HG02623 (cell line): ENCODE measurements at regions not wholly inside any gene's neighbourhood (a gene's known extent, or its start where the extent isn't known, plus 50 kb on each side); places are given as distances from the start of the nearest gene placed in this dataset.
"Not testable (repeated sequence)": the region's sequence is repeated elsewhere in the genome, so short reads cannot be mapped to it uniquely, and the experiment has no call there.

Experiments
- ATAC-seq: cut with Tn5 transposase; IDR thresholded peaks from one replicate; pipeline ENCODE4 v1.9.1; 2021; ENCODE audit warnings: moderate library complexity; ENCODE audit not compliant: unreplicated experiment

DNA sequence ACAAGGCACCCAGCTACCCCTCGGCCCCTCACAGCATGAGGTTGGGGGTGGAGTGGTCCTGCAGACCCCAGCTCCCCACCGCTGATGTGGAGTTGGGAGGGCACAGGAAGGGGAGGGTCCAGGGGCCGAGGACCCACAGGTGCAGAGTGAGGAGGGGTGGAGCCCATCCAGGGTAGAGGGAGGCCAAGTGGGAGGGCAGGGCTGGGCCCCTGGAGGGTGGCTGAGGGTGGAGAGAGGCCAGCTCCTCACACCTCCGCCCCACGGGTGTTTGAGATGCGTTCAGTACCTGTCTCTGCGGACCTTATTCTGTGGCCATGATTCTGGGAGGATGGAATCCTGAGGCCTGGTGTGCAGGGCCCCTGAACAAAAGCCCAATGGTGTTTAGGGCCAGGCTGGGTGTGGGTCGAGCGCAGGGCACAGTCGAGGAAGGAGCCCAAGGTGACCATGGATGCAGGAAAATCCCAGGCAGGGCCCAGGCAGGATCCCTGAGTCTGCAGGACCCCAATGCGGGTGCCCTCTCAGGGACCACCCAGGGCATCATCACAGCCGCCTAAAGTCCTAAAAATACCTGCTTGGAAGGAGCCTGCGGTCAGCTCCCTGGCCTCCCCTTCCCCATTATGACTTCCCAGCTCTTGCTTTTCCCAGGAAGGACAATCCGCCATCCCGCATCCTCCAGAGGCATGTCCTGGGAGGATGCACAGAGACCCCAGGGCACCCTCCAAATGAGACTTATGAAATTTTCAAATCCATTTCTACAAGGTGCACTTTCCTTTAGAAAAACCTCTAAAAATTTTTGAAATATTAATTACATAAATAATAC, 377.1 kb upstream of the SFSWAP start:
- no peak for ATAC-seq

DNA sequence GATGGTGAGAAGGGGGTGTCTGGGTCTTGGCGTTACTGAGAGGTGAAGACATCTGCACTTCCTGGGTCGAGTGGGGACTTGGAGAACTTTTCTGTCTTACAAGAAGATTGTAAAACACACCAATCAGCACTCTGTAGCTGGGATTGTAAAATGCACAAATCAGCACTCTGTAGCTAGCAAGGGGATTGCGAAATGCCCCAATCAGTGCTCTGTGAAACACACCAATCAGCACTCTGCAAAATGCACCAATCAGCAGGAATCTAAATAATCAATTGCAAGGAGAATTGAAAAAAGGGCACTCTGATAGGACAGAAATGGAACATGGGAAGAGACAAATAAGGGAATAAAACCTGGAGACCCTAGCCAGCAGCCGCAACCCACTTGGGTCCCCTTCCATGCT, 376.1 kb upstream of the SFSWAP start:
- no peak for ATAC-seq

DNA sequence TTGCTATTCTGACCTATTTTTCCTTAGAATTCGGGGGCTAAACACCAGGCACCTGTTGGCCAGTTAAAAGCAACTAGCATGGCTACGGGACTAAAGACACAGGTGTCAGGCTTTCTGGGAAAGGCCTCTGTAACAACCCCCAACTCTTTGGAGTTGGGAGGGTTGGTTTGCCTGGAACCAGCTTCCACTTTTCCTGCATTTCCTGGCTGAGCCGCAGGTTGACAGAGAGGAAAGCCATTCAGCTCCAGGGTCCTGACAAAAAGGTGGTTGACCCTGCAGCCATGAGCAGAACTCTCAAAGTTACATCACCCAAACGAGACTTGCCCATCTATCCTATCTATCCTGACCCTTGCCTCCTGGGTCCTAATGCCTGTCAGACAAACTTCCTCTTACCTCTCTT, 375.4 kb upstream of the SFSWAP start:
- ATAC-seq: no peak

DNA sequence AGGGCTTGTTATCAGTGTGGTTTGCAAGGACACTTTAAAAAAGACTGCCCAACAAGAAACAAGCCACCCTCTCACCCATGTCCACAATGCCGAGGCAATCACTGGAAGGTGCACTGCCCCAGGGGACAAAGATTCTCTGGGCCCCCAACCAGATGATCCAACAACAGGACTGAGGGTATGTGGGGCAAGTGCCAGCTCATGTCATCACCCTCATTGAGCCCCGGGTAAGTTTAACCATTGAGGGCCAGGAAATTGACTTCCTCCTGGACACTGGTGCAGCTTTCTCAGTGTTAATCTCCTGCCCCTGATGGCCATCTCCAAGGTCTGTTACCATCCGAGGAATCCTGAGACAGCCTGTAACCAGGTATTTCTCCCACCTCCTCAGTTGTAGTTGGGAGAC, 373.0 kb upstream of the SFSWAP start:
- ATAC-seq: not testable (repeated sequence)

DNA sequence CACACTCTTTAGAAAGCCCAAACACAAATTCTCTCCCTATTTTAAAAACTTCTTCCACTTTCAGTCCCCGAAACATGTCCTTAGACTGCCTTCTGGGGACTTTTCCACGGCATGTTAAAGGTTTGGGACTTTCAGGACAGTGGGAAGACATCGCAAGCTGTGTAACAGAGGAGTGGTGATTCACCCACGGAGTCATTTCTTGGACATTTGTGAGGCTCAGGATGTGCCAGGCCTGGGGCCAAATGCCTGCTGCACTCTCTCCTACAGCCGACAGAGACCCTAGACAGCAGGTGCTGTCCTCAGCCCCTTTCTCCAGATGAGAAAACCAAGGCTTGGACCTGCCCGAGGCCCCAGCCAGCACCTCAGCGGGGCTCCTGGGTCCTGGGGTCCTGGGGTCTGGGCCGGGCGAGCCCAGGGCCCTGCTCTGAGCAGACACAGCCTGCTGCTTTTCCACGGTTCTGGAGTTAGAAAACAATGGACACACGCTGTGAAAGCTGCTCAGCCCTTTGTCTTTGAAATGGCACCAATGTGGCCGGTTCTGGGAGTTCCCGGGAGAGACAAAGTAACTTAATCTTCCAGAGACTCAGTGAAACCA, 370.2 kb upstream of the SFSWAP start:
- no peak for ATAC-seq

DNA sequence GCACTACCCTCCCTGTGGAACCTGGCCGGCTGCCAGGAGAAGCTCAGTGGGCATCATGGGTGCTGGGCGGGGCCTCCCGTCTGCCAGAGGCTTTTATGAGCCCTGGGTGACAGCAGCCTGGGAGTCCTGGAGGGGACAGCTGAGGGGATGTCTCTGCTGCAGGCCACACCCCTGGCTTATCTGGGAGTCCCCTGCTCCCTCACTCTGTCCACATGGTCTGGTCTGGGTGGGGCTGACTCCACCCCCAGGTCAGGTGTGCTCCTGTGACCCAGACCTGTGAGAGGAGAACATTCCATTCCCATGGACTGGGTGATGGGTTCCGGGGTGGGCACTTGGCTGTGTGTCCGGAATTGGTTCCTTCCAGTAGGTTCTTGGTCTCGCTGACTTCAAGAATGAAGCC, 369.3 kb upstream of the SFSWAP start:
- ATAC-seq: not testable (repeated sequence)

DNA sequence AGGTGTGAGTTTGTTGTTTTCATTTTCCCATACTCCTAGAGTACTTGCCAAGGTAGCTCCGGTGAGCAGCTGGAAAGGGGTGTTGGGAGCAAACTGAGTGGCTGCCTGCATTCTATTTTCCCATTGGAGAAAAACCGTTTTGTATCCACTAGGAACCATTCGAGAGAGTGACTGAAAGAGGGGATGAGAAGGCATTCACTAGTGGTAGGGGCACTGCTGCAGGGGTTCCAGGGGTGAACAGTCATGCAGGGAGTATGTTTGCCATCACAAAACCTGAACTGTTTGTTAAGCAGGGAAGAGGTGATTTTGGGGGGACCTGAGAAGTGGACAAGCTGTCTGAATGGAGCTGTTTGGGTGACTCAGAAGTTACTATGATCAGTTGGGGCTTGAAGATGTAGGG, 367.5 kb upstream of the SFSWAP start:
- ATAC-seq: not testable (repeated sequence)

DNA sequence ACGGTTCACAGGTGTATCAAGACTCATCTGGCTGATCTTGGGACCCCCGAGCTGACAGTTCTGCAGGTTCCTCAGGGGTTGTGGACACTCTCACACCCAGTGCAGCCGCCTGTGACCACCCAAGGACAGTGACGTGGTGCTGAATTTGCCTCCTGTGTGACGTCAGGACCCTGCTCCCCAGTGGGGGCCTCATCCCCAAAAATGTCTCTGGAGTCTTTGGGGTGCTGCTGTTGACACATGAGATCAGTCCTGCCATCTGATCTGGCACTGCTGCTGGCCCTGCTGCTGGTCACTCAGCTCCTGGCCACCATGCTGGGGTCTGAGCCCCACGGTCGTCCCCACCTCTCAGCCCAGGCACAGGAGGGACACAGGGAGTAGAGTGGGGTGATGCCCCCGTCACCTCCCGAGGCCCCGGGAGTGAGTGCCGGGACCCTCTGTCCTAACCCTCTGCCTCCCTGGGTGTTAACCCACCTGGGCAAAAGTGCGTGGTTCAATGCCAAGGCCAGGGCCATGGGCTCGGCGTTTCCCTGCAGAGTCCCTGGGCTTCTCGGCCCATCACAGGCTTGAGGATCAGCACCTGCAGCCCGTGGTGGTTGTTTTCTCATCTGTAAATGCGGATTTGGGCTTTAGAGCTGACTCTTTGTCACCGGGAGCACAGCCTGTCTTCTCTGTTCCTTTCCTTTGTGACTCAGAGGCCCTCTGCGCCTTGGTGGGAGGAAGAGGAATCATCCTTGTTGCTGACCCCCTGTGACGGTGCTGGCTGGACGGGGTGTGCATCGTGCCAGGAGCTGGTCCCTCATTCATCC, 366.0 kb upstream of the SFSWAP start:
- ATAC-seq: not testable (repeated sequence)

DNA sequence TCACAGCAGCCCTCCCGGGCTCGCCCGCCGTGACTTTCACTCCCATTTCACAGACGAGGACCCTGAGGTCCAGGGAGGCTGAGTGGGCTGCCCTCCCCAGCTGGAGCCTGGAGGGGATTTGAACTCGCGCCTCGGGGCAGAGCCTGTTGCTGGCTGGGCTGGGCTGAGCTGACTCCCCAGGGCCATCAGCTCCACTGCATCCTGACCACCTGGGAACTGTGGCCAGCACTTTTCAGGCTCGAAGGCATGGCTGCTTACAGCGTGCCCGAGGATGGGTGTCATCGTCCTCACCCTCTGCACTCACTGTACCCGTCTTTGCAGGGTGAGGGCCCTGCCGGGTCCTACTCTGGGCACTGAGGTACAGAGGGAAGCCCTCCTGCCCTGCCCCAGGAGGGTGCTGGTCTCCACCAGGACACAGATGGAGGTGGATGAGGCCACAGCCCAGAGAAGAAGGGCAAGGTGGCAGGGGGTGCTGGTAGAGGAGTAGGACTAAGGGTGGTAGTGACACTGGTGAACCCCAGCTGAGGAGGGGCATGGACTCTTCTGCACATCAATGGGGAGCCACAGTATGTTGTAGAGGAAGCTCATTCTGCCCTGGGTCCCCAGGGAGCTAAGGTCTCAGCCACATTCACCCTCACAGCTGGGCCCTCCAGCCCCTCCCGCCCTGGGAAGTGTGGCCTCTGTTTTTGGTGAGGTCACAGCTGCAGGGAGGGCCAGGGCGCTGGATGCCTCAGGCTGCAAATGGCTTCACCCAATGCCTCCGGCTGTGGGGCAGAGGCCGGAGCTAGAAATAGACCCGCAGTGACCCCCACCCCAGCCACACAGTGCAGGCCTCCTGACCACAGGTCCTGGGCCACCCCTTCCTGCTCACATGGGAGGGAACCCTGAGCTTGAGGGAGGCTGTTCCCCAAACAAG, 365.1 kb upstream of the SFSWAP start:
- ATAC-seq: no peak

DNA sequence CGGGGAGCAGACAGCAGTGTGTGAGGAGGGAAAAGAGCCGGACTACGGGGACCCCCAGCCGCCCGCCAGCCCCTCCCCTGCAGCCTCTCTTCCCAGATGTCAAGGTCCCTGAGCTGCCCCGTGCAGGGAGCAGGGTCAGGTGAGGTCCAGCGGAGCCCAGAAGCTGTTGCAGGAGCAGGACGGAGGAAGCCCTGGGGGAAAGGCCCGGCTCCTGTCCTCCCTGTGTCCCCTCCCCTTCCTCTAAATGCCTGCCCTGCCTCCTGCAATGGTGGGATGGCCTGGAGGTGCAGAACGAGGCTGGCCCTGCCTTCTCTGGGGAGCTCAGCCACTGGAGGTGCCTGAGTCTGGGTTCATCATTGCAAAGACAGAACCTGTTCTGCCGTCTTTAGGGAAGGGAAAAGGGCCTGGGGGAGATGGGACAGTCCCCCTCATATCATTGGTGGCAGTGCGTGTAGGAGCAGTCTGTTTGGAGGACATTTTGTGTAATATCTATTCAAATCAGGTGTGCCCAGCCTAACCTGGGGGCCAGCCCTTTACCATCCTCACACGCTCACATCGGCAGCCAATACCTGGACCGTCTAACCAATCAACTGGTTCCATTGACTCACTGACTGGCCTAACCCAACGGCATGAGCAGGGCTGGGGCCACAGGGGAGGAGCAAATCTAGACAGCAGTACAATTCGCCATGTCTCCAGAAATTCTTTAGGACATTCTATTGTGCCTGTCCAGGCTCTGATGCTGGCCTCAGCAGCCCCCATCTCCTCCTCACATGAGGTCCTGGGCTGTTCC, 364.1 kb upstream of the SFSWAP start:
- ATAC-seq: no peak

DNA sequence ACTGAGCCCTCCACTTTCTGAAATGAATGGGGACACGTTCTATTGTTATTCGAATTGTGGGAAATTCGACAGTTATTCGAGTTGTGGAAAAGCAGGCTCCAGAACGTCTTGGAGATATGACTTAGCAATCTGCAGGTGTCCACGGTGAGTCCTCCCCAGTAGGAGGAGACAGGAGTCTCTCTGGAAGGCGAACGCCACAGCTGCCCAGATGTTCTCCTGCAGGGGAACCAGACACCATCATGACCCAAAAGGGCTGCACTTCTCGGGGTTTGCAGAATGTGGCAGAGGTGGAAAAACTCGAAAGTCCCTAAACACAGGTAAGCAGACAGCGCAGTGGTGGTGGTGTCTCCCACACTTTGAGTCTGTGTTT, 363.6 kb upstream of the SFSWAP start:
- ATAC-seq: no peak

DNA sequence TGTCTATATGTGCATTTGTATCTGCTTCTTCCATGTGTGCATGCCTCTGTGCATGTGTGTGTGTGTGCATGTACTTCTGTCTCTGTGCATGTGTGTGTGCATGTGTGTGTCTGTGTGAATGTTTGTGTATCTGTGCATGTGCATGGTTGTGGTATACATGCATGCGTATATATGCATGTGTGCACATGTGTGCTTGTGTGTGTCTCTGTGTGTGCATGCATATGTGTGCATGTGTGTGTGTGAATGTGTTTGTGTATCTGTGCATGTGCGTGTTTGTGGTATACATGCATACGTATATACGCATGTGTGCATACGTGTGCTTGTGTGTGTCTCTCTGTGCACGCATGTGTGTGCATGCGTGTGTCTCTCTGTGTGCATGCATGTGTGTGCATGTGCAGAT, 363.2 kb upstream of the SFSWAP start:
- no peak for ATAC-seq

DNA sequence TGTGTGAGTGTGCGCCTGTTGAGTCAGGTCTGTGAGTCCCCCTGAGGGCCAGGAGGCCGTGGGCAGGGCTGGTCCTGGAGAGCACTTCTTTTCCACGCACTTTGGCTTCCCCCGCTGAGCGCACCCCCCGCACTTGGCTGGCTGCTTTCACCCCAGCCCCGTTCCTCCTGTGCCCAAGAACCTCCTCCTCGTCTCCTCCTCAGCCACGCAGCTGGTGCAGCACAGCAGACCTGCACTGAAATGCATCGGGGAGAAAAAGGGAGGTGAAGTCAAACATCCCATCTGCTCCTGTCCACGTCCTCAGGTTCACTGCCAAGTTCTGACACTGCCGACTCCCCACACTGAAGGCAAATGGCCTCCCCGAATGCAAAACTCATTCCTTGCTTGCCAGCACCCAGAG, 362.7 kb upstream of the SFSWAP start:
- ATAC-seq: no peak

DNA sequence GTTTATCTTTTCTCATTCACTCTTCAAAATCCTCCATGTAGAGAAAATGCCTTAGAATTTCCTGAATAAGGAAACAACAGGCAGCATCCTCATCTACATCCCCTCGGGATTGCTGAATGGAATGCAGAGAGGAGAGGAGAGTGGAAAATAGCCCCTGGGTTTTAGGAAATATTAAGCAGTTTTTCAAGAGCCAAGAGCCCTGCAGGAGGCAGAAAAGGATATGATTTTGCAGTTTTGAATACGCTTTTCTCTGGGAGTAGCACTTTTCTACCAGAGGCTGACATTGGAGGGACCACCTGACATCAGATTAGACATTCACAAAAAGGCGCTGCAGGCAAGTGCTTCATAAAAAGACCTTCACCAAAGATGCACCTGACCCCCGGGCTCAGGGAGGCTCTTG, 362.2 kb upstream of the SFSWAP start:
- ATAC-seq: no peak

DNA sequence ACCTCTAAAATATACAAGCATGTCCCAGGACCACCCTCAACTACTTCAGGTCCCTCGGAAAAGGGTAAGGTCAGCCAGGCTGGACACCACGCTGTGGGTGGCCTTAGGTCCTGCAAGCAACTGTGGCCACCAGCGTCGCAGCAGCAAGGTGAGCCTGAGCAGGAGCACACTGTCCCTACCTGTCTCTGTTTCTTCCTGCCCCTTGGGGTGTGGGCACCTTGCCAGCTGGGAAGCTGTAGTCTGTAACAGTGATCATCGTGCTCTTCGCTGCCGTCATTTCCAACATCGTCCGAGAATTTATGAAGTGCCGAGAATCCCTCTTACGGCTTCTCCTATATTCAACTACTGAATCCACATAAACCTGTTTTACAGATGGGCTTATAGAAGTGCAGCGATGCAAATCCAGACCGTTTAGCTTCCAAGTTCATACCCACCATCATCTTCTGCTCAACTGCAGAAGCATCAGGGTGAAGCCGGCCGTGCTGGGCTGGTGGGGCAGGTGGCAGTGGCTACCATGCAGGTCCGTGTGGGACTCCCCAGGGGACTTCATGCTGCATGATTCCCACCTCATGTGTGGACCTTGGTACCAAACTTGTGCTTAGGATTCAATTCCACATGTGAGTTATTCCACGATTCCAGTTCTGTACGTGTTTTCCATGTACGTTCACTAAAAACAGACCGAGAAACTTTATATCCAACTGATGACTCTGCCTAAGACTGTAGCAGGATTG, 361.3 kb upstream of the SFSWAP start:
- no peak for ATAC-seq

DNA sequence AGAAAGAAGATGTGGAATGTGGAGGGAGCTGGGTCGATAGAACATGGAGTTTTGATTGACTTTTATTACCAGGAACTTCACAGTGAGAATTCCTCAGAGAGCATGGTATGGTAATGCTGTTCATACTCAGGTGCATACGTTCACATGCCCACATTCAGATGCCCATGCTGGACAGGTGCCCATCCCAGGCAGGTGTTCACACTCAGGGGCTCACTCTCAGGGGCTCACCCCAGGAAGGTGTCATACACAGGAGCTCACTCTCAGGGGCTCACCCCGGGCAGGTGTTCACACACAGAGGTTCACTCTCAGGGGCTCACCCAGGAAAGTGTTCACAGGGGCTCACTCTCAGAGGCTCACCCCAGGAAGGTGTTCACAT, 360.0 kb upstream of the SFSWAP start:
- ATAC-seq: no peak

DNA sequence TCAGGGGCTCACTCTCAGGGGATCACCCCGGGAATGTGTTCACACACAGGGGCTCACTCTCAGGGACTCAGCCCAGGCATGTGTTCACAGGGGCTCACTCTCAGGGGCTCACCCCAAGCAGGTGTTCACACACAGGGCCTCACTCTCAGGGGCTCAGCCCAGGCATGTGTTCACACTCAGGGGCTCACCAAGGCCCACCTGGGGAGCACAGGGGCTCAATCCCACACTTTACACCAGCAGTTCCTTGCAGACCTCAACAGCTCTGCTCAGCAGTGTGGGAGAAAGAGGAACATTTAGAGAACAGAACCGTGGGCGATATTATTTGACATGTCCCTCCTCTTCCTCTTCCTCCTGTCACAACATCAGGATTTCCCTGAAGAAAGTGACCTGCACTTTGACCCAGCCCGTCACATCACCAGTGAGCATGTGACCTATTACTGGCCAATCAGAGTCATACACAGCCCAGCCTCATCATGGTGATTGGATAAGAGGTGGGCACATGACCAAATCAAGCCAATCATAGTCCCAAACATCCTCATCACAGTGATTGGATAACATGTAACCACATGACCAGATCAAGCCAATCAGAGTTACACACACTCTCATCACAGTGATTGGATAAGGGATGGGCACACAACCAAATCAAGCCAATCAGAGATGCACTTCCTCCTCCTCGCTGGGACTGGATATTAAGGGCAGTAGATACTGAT, 359.4 kb upstream of the SFSWAP start:
- no peak for ATAC-seq

DNA sequence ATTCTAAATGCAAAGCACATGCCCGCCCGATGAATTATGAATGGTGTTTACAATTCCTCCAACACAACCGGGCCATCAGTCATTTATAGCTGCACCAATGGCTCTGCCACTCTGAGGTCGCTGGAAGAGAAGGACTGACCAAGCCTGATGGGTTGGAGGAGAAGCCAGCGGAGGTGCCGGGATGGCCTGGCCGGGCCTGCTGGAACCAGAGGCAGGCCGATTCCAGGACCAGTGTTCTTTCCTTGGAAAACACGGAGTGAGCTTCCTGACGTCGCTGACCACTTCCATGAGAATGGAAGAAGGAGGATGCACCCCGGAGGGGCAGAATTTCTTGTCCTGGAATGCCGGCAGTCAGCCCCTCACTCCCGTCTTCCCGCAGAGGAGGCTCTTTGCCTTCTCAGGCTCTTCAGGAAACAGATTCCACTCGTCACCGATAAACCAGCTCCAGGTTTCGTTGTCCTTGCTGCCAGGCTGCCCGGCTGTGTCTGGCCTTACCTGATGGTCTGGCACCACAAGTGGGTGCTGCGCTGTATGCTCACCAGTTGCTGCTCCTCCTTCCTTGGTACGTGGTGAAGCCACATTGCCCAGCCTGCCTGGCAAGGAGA, 358.5 kb upstream of the SFSWAP start:
- ATAC-seq: no peak

DNA sequence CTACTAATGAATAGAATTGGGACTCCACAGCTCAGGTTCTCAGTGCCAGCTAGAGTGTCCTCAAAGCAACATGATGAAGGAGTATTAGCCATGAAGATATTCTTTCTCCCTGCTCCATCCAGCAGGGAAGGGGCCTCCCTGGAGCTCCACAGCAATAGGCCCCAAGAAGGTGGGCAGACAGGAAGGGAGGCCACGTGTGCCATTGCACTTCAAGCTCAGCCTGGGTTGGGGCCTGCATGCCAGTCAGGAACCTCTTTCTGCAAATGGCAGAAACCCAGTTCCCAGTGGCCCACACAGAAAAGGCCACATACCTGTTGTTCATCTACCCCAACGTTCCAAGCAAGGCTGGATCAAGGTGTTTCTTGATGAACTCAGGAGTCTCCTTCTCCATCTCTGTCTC, 357.5 kb upstream of the SFSWAP start:
- ATAC-seq: no peak
